GM23338 (cell line): ENCODE measurements at regions not wholly inside any gene's neighbourhood (a gene's known extent, or its start where the extent isn't known, plus 50 kb on each side); places are given as distances from the start of the nearest gene placed in this dataset.

Source experiments
- ATAC-seq: fragments of 200-7000 bp; cut with Tn5 transposase; 3 replicates; pipeline ENCODE4 v1.9.1; 2020
- DNase-seq: peaks from one replicate; pipeline ENCODE4 v3.0.0-alpha.2; 2015; ENCODE audit warnings: low spot score
- H2AFZ ChIP-seq: fragments of 200-600 bp; sonication (generic); 2 replicates; pipeline ENCODE4 v1.8.0; 2016; ENCODE audit warnings: antibody characterized with exemption, mild to moderate bottlenecking, moderate library complexity
- H3F3A ChIP-seq: fragments of 200-600 bp; sonication (generic); replicated peaks from 2 replicates; pipeline ENCODE4 v1.8.0; 2017; ENCODE audit warnings: antibody characterized with exemption, mixed run types, low read depth
- H3K27ac ChIP-seq: fragments of 200-600 bp; sonication (generic); 2 replicates; pipeline ENCODE4 v1.6.1; 2016; ENCODE audit warnings: low read depth
- H3K27me3 ChIP-seq: fragments of 200-600 bp; sonication (generic); 2 replicates; pipeline ENCODE4 v1.8.0; 2016; ENCODE audit warnings: mild to moderate bottlenecking, mixed run types, moderate library complexity; ENCODE audit not compliant: insufficient read depth
- H3K36me3 ChIP-seq: fragments of 200-600 bp; sonication (generic); 2 replicates; pipeline ENCODE4 v1.8.0; 2016; ENCODE audit warnings: mild to moderate bottlenecking; ENCODE audit not compliant: insufficient read depth
- H3K4me1 ChIP-seq: fragments of 200-600 bp; sonication (generic); 2 replicates; pipeline ENCODE4 v1.8.0; 2016; ENCODE audit warnings: mild to moderate bottlenecking, moderate library complexity; ENCODE audit not compliant: insufficient read depth
- H3K4me2 ChIP-seq: fragments of 200-600 bp; sonication (generic); 2 replicates; pipeline ENCODE4 v1.7.1; 2017; ENCODE audit warnings: mixed run types
- H3K4me3 ChIP-seq: fragments of 200-600 bp; sonication (generic); 2 replicates; pipeline ENCODE4 v1.6.1; 2016; ENCODE audit warnings: mixed run types
- H3K79me2 ChIP-seq: fragments of 200-600 bp; sonication (generic); replicated peaks from 2 replicates; pipeline ENCODE4 v1.8.0; 2017; ENCODE audit warnings: mild to moderate bottlenecking; ENCODE audit not compliant: insufficient read depth
- H3K9me2 ChIP-seq: fragments of 200-600 bp; sonication (generic); 2 replicates; pipeline ENCODE4 v1.8.0; 2017; ENCODE audit not compliant: insufficient read depth
- H4K20me1 ChIP-seq: fragments of 200-600 bp; sonication (generic); replicated peaks from 2 replicates; pipeline ENCODE4 v1.8.0; 2017; ENCODE audit warnings: mild to moderate bottlenecking; ENCODE audit not compliant: insufficient read depth
- H3K27ac Mint-ChIP-seq: 2 replicates; pipeline ENCODE4 v1.8.0; 2020; ENCODE audit warnings: inconsistent platforms, mild to moderate bottlenecking, moderate library complexity, mixed read lengths
- H3K27me3 Mint-ChIP-seq: 3 replicates; pipeline ENCODE4 v1.8.0; 2022; ENCODE audit warnings: low read depth, mild to moderate bottlenecking, moderate library complexity, mixed read lengths, inconsistent platforms; ENCODE audit not compliant: insufficient read depth, poor library complexity
- H3K36me3 Mint-ChIP-seq: 3 replicates; pipeline ENCODE4 v1.8.0; 2021; ENCODE audit warnings: low read depth, mild to moderate bottlenecking, inconsistent platforms, moderate library complexity, mixed read lengths
- H3K4me1 Mint-ChIP-seq: 3 replicates; pipeline ENCODE4 v1.8.0; 2020; ENCODE audit warnings: mild to moderate bottlenecking, inconsistent platforms, mixed read lengths
- H3K4me3 Mint-ChIP-seq: 3 replicates; pipeline ENCODE4 v1.8.0; 2021; ENCODE audit warnings: moderate library complexity, mild to moderate bottlenecking, inconsistent platforms, mixed read lengths
- H3K9me3 Mint-ChIP-seq: 3 replicates; pipeline ENCODE4 v1.8.0; 2020; ENCODE audit warnings: moderate library complexity, mild to moderate bottlenecking, inconsistent platforms, mixed read lengths
- CREB1 ChIP-seq: fragments of 250-450 bp; sonication (Bioruptor Pico); IDR thresholded peaks from 2 replicates; pipeline ENCODE4 v1.5.0; 2020; ENCODE audit warnings: low read depth, mild to moderate bottlenecking, moderate library complexity
- EZH2 ChIP-seq: fragments of 200-600 bp; sonication (generic); IDR thresholded peaks from one replicate; pipeline ENCODE4 v1.8.0; 2017; ENCODE audit warnings: antibody characterized with exemption, mild to moderate bottlenecking, low read depth; ENCODE audit not compliant: unreplicated experiment
- EZH2phosphoT487 ChIP-seq: fragments of 200-600 bp; sonication (generic); IDR thresholded peaks from one replicate; pipeline ENCODE4 v1.8.1; 2018; ENCODE audit warnings: antibody characterized with exemption; ENCODE audit not compliant: unreplicated experiment
- JUNB ChIP-seq: IDR thresholded peaks from one replicate; pipeline ENCODE4 v1.6.1; 2016; ENCODE audit warnings: antibody characterized with exemption; ENCODE audit not compliant: unreplicated experiment
- NANOG ChIP-seq: IDR thresholded peaks from 2 replicates; pipeline ENCODE4 v1.6.1; 2016; ENCODE audit warnings: antibody characterized with exemption, borderline replicate concordance
- POLR2AphosphoS5 ChIP-seq: IDR thresholded peaks from 2 replicates; pipeline ENCODE4 v1.6.1; 2016; ENCODE audit warnings: antibody characterized with exemption, low read depth
- REST ChIP-seq: IDR thresholded peaks from one replicate; pipeline ENCODE4 v1.6.1; 2018; ENCODE audit warnings: antibody characterized with exemption; ENCODE audit not compliant: unreplicated experiment
- STAT1 ChIP-seq: IDR thresholded peaks from one replicate; pipeline ENCODE4 v1.6.1; 2016; ENCODE audit warnings: antibody characterized with exemption; ENCODE audit not compliant: unreplicated experiment
- ZNF114 ChIP-seq: fragments of 250-450 bp; sonication (Bioruptor Pico); IDR thresholded peaks from 2 replicates; pipeline ENCODE4 v1.5.0; 2020; ENCODE audit warnings: mild to moderate bottlenecking, moderate library complexity
- ZNF331 ChIP-seq: fragments of 250-450 bp; sonication (Bioruptor Pico); IDR thresholded peaks from 2 replicates; pipeline ENCODE4 v1.5.0; 2020; ENCODE audit warnings: low read depth, mild to moderate bottlenecking, moderate library complexity
- ZNF462 ChIP-seq: fragments of 250-450 bp; sonication (Bioruptor Pico); IDR thresholded peaks from 2 replicates; pipeline ENCODE4 v1.5.0; 2020; ENCODE audit warnings: mild to moderate bottlenecking, moderate library complexity

- no peaks in the 10 kb centered on the region for H3F3A ChIP-seq
- H3K4me3 ChIP-seq: no peak overlapping the region
- no peak overlapping the region for H3K27ac ChIP-seq
- no peak overlapping the region for H3K4me2 ChIP-seq
- no peak overlapping the region for H2AFZ ChIP-seq
- TF ChIP-seq ZNF331 (CRISPR knock-in tag): no peak
- TF ChIP-seq STAT1: no peak
- TF ChIP-seq ZNF462 (CRISPR knock-in tag): no peak
- no peak for TF ChIP-seq EZH2
- TF ChIP-seq POLR2AphosphoS5: no peak
- TF ChIP-seq REST: no peak
- TF ChIP-seq JUNB: no peak
- no peak for TF ChIP-seq NANOG
- TF ChIP-seq ZNF114: no peak
- TF ChIP-seq EZH2phosphoT487: no peak
- TF ChIP-seq CREB1 (CRISPR knock-in tag): no peak
- Mint-ChIP-seq H3K27me3 (peaks cover 3% of the 10 kb centered on the region), H3K27ac (no peak overlapping the region), H3K36me3 (peaks cover 4% of the 10 kb centered on the region), H3K9me3 (peaks cover 4% of the 10 kb centered on the region; the same call in 1 of the 3 replicates), H3K4me1 (peaks cover 9% of the 10 kb centered on the region; the same call in 2 of the 3 replicates), H3K4me3 (no peak overlapping the region)
- ATAC-seq (no peak), DNase-seq (no peak)
- H3K27me3 ChIP-seq: no peaks in the 10 kb centered on the region
- H3K4me1 ChIP-seq: no peaks in the 10 kb centered on the region
- H3K36me3 ChIP-seq: no peaks in the 10 kb centered on the region
- H3K79me2 ChIP-seq: no peaks in the 10 kb centered on the region
- H3K9me2 ChIP-seq: no peaks in the 10 kb centered on the region; the same call in 1 of the 2 replicates
- H4K20me1 ChIP-seq: no peaks in the 10 kb centered on the region
These were observed 713.4 kb downstream of the EFNA5 start for GRCh38 chr5:106957336-106957735.
